Pulmonary artery endothelial cell (primary cell): ENCODE measurements at regions not wholly inside any gene's neighbourhood (a gene's known extent, or its start where the extent isn't known, plus 50 kb on each side); places are given as distances from the start of the nearest gene placed in this dataset.

Source experiments
- DNase-seq: peaks from one replicate; pipeline ENCODE4 v3.0.0-alpha.2; 2011; ENCODE audit warnings: low read depth, low spot score

DNA sequence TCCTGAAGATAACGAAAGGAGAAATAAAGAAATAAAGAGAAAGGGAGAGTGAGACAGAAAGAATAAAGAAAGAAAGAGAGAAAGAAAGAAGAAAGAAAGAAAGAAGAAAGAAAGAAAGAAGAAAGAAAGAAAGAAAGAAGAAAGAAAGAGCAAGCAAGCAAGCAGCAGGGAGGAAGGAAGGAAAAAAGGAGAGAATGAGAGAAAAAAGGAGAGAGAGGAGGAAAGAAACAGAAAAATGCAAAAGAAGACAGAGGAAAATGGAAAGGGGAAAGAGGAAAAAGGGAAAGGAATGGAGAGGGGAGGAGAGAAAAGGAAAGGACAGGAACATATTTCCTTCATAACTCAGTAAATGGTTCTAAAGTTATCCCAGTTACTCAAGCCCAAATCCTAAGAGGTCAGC, 978.8 kb upstream of the CDH9 start:
- DNase-seq: no peak

DNA sequence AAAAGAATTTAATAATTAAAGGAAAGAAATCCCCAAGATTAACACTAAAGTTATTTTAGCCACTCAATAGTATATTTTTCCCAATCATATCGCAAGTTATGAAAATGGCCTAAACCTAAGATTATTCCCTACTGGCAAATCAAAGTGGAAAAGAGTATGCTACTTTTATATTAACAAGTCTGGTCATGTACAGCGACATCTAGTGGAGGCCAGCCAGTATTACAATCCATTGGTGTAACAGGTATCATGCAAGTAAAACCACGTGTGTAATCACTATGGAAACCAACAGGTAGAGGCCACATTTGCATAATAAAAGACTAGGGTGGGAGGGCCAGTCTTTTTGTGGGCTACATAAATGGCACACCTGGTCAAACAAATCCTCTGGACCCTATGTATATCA, 976.4 kb upstream of the CDH9 start:
- DNase-seq: no peak

DNA sequence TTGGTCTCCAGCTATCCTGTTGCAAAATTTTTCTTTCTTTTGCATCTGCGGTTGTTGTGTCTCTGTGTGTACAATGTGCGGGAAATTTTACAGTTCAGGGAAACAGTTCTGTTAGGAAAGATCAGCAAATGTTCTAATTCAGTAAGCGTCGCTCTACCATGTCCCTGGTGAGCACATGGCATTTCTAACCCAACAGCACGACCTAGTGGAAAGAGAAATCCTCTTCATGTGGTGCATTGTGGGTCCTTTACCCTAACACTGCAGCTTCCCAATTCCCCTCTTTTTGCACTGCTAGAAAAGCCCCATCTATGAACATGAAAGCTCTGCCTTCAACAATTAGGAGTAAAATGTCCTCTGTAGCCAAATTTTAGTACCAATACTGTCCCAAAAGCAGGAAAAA, 974.2 kb upstream of the CDH9 start:
- no peak for DNase-seq

DNA sequence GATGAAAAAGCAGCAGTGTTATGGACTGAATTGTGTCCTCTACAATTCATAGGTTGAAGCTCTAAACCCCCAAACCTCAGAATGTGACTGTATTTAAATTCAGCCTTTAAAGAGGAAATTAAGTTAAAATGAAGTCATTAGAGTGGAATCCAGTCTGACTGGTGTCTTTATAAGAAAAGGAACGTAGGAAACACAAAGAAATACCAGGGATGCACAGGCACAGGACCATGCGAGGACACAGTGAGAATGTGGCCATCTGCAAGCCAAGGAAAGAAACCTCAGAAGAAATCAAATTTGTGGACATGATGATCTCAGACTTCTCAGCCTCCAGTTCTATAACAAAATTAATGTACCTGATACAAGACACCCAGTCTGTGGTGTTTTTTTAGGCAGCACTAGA, 971.2 kb upstream of the CDH9 start:
- DNase-seq: no peak

DNA sequence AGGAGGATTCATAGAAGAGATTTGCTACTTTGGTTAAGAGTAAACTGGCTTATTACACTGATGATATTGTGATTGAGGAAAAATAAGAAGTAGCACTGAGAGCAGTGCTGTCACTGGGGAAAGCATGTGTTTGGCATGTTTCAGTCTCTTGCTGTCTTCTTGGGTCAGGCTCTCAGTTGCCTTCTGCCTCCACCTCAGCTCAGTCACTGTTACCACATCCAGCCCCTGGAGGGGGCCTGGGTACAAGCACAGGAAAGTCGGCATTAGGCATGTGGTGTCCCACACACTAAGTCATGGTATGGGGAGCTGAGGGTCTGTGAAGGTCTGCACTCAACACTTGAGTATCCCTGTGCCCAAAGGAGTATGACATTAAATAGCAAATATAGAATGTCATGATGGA, 958.3 kb upstream of the CDH9 start:
- no peak for DNase-seq

DNA sequence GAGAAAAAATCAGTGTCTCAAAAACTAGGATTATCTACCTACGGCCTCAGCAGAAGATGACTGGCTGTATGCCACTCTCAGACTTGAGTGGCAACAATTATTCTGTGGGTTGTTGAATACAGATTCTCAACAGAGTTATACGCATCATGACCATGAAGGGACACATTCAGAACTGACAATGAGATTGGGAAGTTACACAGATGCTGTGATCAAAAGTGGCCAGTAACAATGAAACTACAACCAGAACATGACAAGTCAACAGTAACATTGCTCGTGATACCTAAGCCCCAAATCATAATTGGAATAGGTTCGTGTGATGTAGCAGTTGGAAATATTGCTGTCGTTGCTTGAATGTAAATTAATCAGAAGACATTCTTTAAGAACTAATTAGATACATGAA, 957.5 kb upstream of the CDH9 start:
- no peak for DNase-seq

DNA sequence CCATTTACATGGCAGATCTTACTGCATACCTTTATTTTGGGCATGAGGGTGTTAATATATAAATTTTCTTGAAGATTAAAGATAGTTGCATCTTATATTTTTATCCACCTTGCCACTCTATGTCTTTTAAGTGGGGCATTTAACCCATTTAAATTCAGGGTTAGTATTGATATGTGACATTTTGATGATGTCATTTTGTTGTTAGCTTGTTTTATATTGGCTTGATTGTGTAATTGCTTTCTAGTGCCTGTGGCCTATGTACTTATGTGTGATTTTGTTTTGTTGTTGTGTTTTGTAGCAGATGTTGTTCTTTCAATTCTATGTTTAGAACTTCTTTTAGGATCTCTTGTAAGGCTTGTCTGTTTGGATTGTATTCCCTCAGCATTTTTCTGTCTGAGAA, 939.9 kb upstream of the CDH9 start:
- no peak for DNase-seq

DNA sequence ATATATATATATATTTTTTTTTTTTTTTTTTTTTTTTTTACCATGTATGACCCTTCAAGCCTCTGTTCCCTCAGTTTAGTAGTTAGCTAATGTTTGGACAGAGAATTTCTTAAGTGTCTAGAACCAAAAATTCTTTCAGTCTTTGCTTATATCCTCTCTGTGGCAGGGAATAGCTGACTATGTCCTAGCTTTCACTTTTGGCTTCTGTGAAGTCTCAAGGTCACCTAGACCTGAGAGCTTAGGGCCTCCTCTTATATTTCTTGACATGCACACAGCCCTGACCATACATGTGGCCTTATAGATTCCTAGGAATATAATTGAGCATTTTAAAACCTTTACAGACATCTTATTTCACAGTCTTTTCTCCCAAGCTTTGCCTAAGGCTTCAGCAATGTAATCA, 930.8 kb upstream of the CDH9 start:
- no peak for DNase-seq

DNA sequence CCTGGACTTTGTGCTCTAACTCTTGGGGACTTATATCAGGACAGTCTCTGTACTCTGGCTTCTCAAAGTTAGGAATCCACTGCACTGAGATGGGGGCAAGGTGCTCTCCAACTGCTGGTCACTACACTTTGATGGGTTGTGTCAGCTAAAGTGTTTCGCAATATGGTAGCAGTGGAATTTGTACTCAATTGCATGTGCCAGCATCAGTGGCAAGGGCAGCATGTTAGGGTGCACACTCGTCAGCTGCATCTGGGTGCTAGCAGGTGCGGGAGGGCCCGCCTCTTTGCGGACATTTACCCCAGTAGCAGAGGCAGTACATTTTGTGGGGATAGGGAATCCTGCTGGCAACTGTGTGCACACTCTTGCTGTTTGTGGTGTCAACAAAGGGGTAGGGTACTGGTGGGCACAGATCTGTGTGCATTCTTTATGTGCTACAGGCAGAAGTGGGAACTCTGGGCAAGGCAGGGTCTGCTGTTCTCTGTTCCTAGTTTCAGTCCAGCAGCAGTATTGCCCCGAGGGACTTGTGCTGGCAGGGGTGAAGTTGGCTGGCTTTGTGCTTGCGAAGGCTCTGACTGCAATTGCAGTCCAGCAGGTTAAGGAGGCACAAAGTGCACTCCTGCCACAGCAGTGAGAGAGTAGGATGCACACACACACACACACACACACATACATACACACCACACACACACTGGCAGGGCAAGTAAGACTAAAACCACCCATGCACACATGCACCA, 924.8 kb upstream of the CDH9 start:
- DNase-seq: no peak

DNA sequence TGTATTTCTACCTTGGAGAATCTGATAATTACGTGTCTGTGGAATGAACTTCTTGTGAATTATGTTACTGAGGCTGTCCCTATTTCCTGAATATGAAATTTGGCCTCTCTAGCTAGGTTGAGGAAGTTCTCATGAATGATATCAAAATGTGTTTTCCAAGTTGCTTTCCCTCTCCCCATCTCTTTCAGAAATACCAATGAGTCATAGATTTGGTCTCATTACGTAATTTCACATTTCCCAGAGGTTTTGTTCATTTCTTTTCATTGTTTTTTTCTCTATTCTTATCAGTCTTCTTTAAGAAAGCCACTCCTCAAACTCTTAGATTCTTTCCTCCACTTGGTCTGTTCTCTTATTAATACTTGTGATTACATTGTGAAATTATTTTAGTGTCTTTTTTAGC, 923.8 kb upstream of the CDH9 start:
- DNase-seq: no peak

DNA sequence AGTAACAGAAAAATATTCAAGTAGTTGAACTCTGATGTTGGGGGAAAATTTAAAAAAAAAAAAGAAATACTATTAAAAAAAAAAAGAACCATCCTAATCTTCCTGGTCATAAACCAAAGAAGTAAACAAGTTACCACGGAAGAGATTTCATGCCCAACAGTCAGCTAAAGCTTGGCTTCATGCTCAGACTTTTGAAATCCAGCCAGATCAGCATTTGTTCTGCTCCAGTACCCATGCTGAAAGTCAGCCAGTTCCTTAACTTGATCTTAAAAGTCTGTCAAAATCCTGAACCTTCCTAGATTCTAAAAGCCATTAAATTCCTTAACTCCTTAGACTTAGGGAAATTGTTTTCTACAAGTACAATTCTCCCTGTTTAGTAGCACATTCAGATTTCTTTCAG, 908.7 kb upstream of the CDH9 start:
- DNase-seq: no peak

DNA sequence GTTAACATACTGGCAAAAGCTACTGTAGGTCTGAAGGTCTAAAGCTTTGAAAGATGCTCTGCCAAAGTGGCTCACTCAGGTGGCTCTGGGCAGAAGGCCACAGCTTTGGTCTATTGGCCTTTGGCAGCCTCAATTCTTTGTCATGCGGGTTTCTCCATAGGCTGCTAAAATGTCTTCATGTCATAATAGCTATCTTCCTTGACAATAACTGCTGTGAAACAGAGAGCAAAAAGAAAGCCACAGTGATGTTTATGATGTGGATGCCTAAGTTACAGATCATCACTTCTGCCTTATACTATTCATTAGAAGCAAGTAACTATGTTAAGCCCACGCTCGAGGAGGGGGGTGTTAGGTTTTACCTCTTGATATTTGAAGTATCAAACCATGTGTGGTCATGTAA, 906.1 kb upstream of the CDH9 start:
- DNase-seq: no peak

DNA sequence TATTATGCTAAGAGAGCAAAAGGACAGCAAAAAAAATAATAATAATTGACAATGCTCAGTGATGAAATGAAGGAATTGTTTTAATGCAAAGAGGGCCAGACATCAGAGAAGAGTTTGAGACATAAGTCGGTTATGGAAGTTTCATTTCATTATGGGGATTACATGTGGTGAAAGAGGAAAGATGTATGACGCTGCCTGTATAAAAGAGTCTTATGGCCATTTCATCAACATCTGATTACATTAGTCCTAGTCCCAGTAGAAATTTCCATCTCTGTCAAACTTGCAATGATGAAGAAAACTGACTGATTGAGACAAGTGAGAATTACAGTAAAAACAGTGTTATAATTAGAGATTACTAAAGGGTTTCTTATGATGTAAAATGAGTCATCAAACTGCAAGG, 900.6 kb upstream of the CDH9 start:
- DNase-seq: no peak

DNA sequence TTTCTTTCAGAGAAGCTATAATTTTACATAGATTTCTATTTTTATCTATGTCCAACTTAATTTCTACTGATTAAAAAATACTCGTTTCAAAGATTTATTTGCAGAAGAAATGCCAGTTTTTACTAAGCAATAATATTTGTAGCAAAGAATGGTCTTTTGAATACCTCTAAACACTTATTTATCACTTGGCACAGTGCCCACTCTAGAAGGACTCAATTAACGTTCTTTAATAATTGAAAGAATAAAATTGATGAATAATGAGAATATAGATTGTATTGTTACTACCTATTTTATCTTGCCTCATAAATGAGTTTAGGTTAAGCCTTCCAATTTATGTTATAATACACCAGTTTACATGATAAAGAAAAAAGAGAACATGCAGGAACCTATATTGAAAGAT, 889.7 kb upstream of the CDH9 start:
- DNase-seq: no peak

DNA sequence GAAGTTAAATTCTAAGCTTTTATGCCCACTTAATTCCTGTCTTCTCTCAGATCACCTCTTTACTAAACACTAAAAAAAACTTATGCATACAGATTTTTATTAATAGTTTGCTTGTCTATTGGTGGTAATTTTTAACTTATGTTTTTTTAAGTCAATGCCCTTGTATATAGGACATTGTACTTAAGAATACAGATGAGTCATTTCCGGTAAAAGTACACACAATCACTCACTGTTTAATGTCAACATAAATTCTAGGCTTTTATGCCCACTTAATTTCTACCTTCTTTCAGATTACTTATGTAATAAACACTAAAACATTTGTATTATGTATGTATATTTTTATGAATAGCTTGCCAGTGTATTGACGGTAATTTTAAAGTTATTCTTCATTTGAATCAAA, 872.8 kb upstream of the CDH9 start:
- no peak for DNase-seq

DNA sequence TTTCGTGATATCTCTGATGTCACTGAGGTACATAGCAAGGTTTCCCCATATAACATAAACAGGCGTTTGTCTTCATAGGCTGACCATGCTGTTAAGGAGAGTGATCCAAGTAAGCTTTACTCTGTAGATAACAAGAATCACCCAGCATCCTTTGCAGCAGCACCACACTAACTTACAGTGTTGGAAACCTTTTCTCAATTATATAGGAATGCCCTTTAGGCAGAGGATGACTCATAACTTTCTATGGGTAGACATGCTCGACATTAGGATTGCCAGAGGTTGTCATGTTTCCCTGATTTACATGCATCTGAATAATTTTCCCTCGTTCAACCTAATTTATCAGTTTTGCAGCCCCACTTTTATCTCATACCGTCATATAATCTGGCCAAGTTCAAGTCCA, 870.0 kb upstream of the CDH9 start:
- DNase-seq: no peak

DNA sequence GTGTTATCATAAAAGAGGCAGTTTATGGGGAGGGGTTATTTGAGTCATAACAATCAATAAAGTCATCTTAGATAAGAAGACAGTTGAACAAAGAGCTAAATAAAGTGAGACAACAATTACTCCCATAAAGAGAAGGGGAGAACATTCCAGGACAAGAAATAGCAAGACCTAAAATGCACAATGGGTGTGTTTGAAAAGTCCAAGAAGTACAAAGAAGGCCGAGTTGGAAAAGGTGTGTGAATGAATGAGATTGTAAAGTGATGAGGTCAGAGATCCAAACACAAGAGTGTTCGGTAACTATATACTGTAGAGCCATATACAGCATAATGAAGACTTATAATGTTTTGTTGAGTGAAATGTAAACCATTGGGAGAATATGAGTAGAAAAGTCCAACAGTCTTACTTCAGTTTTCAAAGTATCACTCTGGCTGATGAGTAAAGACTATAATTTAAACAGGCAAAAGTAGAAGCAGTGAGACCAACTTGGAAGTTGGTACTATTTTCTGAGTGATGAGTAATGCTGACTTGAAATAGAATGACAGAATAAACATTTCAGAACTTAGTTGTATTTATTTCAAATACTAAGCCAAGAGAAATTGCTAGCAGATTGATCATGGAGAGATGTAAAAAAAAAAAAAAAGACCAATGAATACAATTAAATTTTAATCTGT, 868.7 kb upstream of the CDH9 start:
- DNase-seq: no peak

DNA sequence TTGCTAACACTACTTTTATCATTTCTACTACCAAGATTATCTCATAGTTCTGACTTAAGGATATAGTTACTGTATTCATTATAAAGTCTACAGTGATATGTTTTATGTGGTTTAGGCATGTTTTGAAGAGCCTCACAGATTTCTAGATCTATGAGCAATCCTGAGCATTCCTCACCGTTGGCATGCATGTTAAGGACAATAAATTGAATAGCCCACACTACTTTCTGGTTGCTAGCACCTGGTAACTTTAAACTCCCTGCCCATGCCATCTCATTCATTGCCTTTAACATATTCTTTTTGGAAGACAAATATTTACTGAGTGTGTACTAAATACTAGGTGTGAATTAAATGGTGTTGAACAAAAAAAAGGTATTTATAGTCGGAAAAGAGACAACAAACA, 868.1 kb upstream of the CDH9 start:
- no peak for DNase-seq

DNA sequence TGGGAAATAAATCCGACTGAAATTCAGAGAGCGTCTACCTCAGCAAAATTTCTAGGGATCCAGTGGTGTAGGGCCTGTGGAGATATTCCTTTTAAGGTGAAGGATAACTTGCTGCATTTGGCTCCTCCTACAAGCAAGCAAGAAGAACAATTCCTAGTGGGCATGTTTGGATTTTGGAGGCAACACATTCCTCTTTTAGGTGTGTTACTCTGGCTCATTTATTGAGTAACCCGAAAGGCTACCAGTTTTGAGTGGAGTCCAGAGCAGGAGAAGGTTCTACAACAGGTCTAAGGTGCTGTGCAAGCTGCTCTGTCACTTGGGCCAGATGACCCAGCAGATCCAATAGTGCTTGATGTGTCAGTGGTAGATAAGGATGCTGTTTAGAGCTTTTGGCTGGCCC, 862.4 kb upstream of the CDH9 start:
- no peak for DNase-seq

DNA sequence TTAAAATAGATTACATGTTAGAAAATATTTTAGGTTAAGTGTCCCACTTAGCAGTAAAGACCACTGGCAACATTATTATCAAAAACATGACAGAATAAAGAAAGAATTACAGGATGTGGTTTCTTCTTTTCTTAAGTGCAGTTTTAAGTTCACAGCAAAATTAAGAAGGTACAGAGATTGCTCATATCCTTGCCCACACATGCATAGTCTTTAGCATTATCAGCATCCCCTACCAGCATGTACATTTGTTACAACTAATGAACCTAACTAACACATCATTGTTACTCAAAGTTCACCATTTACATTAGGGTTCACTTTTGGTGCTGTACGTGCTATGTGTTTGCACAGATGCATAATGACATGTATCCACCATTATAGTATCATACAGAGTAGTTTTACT, 837.7 kb upstream of the CDH9 start:
- no peak for DNase-seq

DNA sequence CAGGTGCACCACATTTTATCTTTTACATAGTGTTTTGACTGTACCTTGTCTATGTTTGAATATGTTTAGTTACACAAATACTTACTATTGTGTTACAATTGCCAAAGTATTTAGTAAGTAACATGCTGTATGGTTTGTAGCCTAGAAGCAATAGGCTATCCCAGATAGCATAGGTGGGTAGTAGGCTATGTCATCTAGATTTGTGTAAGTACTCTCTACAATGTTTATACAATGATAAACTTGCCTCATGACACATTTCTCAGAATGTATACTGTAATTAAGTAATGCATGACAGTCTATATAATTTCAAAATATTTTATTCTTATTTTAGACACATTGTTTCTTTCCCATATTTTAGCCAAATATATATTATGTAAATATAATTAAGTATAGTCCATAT, 836.8 kb upstream of the CDH9 start:
- no peak for DNase-seq

DNA sequence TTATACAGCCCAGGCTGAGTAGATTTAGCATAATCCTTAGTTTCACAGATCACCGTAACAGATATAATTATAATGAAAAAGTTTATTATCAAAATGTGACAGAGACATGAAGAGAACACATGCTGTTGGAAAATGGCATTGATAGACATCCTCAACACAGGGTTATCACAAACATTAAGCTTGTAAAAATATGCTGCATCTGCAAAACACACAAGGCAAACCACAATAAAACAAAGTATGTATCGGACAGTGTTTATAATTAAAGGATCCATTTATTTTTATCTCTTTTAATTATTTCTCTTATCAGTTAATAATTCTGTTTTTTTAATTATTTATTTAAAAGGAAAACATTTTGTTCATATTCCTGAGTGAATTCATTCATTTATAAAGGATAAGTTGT, 829.9 kb upstream of the CDH9 start:
- no peak for DNase-seq

DNA sequence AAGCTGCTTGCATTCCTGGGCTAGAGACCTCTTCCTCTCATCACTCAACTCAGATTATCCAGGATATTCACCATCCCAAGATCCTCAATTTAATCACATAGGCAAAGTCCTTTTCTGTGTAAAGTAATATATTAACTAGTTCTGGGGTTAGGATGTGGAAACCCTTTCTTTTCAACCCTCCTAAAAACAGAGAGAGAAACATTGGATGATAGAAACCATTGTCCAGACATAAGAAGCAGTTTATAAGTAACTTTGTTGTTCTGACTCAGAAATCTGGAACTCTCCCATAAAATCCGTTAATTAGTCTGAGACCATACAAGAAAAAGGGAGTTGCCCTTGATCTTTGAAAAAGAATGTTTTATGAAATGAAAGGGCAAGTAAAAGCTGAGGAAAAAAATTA, 817.1 kb upstream of the CDH9 start:
- no peak for DNase-seq
